Vagina (tissue), 2 donors: ENCODE measurements at regions not wholly inside any gene's neighbourhood (a gene's known extent, or its start where the extent isn't known, plus 50 kb on each side); places are given as distances from the start of the nearest gene placed in this dataset.

ENCODE experiments used
- CTCF ChIP-seq, 3 experiments: fragments of 450-650 bp in 2 of 3; fragments of 200-600 bp in 1 of 3; sonication (generic) in 1 of 3; IDR thresholded peaks; one replicate each; pipeline ENCODE4 v1.5.1; 2017 to 2019; ENCODE audit warnings: antibody characterized with exemption in 3 of 3, mild to moderate bottlenecking in 2 of 3, moderate library complexity in 2 of 3
- POLR2A ChIP-seq, 2 donors: fragments of 450-650 bp; IDR thresholded peaks; one replicate each; pipeline ENCODE4 v1.6.1; 2017; ENCODE audit warnings: antibody characterized with exemption in 2 of 2, mild to moderate bottlenecking in 2 of 2, moderate library complexity in 2 of 2
- POLR2AphosphoS5 ChIP-seq, 2 donors: sonication (generic); formaldehyde crosslinking; IDR thresholded peaks; one replicate each; pipeline ENCODE4 v1.9.0; 2017; ENCODE audit warnings: antibody characterized with exemption in 2 of 2, mild to moderate bottlenecking in 2 of 2, low read depth in 1 of 2; ENCODE audit not compliant: insufficient read depth in 1 of 2

- no peak for TF ChIP-seq CTCF (IDR thresholded peaks at IDR 0.05)
- no peak for TF ChIP-seq POLR2AphosphoS5 (IDR thresholded peaks at IDR 0.05; ENCODE audit: insufficient read depth in 1 of 2, low read depth in 1 of 2)
- no peak for TF ChIP-seq POLR2A (IDR thresholded peaks at IDR 0.05)
These were observed 215.5 kb downstream of the AACS start for GRCh38 chr12:125280482-125281377.
